ENCODE measurements at regions not wholly inside any gene's neighbourhood (a gene's known extent, or its start where the extent isn't known, plus 50 kb on each side); places are given as distances from the start of the nearest gene placed in this dataset.

GRCh38 chr5:33337637-33337992 lies 103.2 kb upstream of the TARS1 start:
- TF ChIP-seq POLR2AphosphoS5 (IDR thresholded peaks at IDR 0.05), result no peak
- TF ChIP-seq, protein P1, sequence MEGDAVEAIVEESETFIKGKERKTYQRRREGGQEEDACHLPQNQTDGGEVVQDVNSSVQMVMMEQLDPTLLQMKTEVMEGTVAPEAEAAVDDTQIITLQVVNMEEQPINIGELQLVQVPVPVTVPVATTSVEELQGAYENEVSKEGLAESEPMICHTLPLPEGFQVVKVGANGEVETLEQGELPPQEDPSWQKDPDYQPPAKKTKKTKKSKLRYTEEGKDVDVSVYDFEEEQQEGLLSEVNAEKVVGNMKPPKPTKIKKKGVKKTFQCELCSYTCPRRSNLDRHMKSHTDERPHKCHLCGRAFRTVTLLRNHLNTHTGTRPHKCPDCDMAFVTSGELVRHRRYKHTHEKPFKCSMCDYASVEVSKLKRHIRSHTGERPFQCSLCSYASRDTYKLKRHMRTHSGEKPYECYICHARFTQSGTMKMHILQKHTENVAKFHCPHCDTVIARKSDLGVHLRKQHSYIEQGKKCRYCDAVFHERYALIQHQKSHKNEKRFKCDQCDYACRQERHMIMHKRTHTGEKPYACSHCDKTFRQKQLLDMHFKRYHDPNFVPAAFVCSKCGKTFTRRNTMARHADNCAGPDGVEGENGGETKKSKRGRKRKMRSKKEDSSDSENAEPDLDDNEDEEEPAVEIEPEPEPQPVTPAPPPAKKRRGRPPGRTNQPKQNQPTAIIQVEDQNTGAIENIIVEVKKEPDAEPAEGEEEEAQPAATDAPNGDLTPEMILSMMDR (IDR thresholded peaks at IDR 0.05), result no peak
- TF ChIP-seq POLR2A (IDR thresholded peaks at IDR 0.05), result no peak
